Fibroblast of skin of left quadriceps (primary cell): ENCODE measurements at regions not wholly inside any gene's neighbourhood (a gene's known extent, or its start where the extent isn't known, plus 50 kb on each side); places are given as distances from the start of the nearest gene placed in this dataset.
"Not testable (repeated sequence)": the region's sequence is repeated elsewhere in the genome, so short reads cannot be mapped to it uniquely, and the experiment has no call there.

Source experiments
- DNase-seq, 2 experiments: peaks; one replicate each; pipeline ENCODE4 v3.0.0-alpha.2; 2013; ENCODE audit warnings: low read depth in 2 of 2

DNA sequence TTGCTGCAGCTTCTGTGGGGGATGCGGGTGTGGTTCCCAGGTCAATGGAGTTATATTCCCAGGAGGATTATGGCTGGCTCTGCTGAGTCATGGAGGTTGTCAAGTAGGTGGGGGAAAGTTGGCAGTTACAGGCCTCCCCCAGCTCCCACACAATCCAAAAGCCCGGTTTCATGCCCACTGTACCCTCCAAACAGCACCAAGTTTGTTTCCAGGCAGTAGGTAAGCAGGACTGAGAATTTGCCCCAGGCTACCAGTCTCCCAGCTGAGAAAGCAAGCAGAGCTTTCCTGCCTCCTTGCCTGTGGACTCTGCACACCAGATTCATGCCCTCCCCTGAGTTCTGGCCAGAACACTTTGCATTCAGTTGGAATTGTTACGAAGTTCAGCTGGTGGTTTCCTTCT lies 578.2 kb downstream of the MEI4 start:
- no peak for DNase-seq

DNA sequence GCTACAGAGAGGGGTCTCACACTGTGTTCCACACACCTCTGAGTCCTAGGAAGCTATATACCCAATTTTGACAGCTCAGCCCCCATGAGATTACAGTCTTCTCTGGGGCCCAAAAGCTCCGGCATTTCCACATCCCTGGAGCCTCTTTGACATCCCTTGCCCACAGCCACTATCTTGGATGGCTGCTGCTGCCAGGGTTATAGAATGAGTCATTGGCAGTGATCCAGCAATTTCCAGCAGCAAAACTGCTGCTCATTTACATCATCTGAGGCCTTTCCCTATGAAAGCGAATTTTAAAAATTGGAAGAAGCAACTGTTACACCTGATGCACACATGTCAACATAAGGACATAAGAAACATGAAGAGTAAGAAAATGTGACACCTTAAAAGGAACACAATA lies 590.7 kb downstream of the MEI4 start:
- DNase-seq: peak in 1 of 2 experiments; percentile 15

DNA sequence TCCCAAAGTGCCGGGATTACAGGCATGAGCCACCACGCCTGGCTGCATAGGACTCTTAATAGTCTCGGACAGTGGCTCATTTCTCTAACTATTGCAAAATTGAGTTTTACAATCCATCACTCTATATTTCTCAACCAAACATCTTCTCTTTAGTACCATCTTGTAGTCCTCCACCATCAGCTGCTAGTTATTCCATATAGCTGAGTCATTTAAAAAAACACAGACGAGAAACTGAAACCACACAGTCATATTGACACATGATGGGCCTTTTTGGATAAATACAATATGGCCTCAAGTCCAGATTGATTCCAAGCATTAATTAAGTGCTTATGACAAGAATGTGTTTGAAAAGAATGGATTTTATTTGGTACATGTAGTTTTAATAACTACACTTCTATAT lies 599.1 kb downstream of the MEI4 start:
- DNase-seq: peak in 1 of 2 experiments; percentile 18

DNA sequence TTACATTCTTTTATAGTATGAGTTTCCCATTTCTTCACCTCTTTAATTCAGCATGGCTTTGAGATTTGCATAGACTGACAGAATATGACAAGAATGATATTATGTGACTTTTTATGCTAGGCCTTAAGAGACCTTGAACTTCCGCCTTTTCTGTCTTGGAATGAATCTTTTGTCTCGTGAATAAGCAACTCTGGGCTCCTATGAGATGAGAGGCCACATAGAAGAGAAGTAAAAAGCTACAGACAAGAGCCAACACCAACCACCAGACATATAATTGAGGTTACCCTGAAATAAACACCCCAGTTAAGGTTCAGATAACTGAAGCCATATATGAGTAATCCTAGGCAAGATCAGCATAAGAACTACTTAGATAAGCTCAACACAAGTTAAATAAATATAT lies 600.8 kb downstream of the MEI4 start:
- no peak for DNase-seq

DNA sequence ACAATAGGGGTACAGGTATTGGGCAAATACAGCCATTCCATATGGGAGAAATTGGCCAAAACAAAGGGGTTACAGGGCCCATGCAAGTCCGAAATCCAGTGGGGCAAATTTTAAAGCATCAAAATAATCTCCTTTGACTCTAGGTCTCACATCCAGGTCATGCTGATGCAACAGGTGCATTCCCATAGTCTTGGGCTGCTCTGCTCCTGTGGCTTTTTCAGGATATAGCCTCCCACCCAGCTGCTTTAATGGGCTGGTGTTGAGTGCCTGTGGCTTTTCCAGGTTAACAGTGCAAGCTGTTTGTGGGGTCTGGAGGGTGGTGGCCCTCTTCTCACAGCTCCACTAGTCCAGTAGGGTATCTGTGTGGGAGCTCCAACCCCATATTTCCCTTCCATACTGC lies 607.1 kb downstream of the MEI4 start:
- DNase-seq: no peak

DNA sequence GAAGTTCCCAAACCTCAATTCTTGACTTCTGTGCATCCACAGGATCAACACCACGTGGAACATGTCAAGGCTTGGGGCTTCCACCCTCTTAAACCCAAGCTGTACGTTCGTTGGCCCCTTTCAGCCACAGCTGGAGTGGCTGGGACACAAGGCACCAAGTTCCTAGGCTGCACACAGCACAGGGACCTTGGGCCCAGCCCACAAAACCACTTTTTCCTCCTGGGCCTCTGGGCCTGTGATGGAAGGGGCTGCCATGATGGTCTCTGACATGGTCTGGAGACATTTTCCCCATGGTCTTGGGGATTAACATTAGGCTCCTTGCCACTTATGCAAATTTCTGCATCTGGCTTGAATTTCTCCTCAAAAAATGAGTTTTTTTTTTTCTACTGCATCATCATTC lies 606.9 kb upstream of the IRAK1BP1 start:
- not testable (repeated sequence) for DNase-seq

DNA sequence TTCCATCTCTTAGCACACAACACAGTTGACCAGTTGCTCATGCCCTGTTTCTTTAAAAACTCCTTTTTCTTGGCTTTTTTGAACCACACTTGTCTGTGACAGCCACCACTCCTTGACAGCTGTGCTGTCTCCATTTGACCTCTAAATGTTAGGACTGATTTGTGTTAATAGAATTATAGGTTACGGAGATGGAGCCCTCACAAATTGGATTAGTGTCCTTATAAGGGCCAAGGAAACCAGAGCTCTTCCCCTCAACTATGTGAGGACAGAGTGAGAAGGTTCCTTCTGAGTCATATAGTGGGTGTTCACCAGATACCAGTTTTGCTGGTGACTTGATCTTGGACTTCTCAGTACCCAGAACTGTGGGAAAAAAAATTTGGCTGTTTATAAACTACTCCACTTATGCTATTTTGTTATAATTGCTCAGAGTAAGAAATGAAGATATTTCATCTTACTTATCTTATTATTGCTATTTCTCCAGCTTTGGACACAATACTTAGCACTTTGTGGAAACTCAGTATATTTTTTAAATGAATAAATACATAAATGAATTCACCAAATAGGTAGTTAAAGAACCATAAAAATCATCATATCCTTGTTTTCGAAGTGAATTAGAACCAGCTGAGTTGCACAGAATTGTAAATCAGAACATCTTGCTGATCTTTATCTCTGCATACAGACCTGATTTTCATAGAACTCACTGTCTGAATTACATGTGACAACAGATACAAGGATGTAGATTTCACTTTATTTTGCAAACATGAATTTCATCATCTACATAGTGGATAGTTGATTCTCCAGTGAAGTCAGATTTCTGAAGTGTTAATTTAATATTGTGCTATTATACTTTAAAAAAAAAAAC lies 598.5 kb upstream of the IRAK1BP1 start:
- DNase-seq: no peak

DNA sequence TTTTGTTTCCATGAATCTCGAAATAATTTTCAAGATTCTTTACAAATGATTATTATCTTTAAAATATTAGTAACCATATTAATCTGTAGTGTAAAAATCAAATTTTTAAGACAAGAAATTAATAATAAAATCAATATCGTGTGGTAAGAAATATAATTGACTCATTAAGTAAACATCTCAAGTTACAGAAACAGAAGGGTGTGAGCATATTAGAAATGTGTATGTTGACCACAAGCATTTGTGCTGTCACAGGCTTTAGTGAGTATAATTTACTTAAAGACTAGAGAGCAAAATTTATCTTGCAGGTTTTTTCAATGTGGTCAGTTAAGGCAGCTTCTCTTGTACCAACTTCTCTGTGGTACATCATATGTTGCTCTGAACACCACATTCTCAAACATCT lies 566.5 kb upstream of the IRAK1BP1 start:
- no peak for DNase-seq

DNA sequence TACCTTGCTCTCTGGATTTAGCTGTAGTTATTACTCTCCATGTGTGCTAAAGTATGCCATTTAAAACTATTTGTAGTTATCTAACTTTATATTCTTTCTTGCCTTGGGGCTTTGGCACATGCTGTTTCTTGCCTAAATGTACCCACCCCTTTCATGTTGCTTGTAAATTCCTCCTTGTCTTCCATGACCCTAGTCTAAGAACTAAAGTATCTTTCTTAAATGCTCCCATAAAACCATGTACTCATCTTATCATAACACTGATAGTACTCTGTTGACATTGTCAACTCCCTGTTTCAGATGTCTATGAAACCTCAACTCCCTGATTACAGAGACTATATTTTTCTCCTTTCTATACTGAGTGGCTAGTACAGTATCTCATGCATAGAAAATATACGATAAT lies 564.9 kb upstream of the IRAK1BP1 start:
- DNase-seq: no peak

DNA sequence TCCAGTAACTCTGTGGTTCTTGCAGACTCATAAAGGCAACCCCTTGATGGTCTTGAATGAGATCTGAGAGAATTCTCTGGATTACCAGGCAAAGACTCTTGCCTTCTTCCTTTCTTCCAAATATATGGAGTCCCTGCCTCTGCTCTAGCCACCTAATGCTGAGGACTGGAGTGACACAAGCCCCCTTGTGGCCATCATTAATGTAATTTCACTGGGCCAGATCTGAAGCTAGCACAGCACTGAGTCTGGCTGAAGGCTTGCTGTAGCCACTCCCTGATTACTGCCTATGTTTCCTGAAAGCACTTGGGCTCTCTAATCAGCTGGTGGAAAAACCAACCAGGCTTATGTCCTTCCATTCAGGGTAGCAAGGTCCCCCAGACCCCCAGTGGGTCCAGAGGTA lies 559.3 kb upstream of the IRAK1BP1 start:
- DNase-seq: no peak

DNA sequence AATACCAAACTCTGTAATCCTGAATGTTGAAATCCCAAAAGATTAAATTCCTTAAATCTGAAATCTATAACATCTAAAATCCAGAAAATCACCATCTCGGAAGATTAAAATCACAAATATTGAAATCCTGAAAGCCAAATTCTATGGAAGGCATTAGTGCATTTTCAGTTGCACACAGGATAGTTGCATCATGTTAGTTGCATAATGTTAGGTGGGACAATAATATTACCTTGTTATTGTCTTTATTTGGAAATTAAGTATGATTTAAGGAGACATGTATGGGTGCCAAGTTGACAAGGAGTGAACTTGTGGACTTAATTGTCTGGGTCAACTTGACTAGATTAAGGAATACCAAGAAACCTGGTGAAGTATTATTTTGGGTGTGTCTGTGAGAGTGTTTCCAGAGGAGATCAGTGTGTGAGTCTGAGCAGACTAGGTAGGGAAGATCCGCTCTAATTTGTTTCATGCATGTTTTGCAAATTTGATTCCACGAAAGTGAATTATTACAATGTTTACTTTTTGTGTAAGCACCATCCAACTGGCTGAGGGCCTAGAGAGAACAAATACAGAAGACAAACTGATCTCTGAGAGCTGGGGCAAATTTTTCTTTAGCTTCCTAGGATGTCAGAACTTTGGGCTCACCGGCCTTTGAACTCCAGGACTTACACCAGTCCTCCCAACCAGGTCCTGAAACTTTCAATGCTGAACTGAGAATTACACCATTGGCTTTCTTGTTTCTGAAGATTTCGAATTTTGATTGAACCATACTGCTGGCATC lies 545.1 kb upstream of the IRAK1BP1 start:
- no peak for DNase-seq

DNA sequence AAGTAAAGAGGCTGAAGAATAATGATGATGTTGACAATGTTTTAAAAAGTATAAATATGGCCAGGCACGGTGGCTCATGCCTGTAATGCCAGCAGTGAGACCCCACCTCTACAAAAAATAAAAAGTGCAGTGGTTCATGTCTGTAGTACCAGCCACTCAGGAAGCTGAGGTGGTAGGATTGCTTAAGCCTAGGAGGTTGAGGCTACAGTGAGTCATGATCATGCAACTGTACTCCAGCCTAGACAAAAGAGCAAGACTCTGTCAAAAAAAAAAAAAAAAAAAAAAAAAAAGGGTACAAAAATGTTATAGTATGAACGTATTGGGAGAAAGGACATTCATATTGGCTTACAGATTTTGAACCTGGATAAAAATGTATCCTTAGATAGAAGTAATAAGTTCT lies 543.1 kb upstream of the IRAK1BP1 start:
- no peak for DNase-seq

DNA sequence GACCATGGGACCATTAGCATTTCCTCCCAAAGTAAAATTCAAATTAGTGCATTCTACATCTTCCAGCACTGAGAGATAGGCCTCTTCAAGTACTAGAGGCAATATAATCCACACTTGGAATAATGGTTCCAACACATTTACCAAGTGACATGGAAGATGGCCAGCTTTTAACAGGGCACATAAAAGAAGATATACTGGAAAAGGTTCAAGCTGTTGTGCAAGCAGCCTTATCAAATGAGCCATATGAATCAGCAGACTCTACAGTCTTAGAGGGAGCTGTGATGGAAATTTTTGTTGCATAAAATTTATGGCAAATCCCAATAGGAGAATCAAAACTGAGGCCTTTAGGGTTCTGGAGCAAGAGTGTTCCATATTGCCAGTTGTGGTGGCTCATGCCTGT lies 526.6 kb upstream of the IRAK1BP1 start:
- no peak for DNase-seq

DNA sequence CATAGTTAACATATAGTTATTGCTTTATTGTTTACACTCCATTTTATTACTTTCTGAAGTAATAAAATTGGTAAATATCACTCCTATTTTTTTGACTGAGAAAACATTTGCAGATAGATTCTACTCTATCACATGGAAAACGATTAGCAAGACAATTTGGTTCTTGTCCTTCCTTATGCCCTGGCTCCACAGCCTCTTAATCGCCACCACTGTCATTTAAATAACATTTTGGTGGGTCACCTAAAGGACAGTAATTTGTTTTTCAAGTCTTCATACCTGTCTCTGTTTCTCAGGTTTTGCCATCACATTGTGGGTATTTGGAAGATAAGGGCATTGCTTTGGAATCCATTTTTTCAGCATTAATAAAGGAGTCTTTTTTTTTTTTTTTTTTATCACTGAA lies 521.5 kb upstream of the IRAK1BP1 start:
- no peak for DNase-seq

DNA sequence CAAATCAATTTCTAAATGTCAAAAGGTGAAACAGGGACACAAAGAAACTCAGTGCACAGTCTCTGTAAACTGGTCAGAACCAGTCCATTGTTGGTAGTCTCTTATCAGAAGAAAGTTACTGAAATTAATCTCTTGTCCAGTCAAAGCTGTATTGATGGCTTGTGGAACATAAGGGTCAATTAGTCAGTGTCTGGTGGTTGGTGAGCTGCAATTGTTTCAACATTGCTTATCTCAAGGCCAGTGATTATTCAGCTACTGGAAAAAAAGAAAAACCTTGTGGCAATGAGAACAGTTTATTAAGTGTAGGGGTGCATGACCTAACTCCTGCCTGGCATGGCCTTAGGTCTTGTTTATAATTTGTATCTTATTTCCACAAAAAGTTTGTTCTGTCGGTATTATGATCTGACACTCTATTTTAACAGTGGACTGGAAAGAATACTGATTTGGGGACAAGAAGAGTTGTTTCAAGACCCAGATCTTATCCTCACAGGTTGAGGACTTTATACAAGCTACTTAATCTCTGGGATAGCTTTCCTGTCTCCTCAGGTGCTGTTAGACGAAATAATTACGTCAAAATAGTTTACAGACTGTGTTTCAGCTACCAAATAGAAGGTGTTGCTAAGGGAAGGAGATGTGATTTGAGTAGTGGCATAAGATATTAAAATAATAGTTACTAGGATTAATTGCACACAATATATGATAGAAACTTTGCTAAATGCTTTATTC lies 520.0 kb upstream of the IRAK1BP1 start:
- DNase-seq: no peak

DNA sequence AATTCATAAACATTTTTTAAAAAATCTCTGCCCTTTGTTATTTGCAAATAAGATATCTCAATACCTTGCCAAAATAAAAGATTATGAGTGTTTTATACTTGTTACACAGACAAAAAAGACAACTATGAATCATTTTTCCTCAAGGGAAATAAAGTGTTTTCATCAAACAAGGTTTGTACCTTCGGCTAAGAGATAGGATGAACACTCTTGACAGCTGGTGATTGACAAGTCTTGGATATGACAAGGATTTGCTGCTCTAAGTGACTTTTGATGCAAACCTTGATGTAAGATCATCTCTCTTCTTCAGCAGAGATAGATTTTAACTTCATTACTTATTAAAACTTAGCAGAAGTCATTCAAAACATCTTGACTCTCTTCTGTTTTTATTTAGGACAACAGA lies 514.3 kb upstream of the IRAK1BP1 start:
- DNase-seq: no peak

DNA sequence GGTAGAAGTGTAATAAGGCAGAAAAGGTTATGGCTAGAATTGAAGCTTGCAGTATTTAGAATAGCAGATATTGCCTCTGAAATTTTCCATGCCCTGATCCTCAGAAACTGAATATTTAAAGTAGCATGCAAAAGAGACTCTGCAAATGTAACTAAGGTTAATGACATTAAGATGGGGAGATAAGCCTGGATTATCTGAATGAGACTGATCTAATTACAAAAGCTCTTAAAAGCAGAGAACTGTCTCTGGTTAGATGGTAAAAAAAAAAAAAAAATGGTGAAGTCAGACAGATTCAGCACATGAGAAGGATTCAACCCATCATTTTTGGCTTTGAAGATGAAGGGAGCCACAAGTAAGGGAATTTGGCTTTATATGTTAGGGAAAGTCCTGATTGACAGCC lies 503.7 kb upstream of the IRAK1BP1 start:
- DNase-seq: no peak

DNA sequence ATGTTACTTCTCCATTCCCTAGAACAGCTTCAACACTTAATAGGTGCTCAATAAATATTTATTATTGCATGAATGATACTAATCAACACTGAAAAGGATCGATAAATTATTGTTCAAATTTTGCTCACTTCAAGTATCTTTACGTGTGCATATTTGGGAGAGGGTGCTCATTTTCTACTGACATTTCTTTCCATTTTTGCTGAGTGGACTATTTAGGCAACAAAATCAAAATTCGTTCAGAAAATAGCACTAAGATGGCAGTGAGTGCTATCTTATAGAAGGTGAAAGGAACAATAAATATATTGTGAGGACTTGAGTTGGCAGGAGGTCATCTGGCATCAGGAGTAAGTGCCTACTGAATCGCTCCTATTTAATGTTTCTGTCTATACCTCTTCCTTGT lies 501.9 kb upstream of the IRAK1BP1 start:
- DNase-seq: no peak

DNA sequence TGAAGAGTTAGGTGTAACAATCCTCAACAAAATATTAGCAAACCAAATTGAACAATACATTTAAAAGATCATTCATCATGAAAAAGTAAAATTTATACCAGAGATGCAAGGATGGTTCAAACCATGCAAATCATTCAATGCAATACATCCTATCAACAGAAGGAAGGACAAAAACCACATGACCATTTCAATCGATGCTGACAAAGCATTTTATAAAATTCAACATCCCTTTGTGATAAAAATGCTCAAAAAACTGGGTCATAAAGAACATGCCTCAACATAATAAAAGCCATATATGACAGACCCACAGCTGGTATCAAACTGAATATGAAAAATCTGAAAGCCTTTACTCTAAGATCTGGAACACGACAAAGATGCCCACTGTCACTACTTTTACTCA lies 490.3 kb upstream of the IRAK1BP1 start:
- no peak for DNase-seq

DNA sequence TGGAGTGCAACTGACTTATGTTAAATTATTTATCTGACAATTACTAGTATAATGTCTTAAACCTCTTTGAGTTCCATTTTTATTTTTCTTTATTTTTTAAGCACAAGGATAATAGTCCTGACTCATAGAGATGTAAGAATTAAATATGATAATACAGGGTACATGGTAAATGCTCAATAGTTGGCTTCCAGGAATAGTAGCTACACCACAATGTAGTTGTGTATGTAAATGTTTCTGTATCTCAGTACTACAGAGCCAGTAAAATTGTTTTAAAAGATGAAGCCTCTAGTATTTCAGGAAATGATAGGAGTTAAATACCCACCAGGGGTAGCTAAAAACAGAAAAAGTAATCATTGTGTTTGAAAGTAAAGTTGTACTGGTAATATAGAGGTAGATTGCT lies 487.4 kb upstream of the IRAK1BP1 start:
- DNase-seq: no peak

DNA sequence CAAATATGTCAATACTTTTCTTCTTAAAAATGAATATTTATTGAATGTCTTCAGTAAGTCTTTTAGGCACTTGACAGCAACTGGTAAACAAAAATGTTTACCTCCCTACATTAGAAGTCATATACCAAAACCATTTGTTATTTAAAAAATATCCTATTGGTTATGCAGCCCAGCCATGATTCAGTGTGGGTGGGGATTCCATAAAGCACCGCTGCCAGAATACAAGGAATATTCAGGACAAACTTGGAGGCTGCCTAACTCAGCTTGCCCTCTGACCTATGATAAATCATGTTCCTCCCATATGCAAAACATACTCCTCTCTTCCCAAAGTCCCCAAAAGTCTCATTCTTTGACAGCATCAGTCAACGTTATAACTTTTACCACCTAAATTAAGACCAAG lies 486.8 kb upstream of the IRAK1BP1 start:
- DNase-seq: no peak

DNA sequence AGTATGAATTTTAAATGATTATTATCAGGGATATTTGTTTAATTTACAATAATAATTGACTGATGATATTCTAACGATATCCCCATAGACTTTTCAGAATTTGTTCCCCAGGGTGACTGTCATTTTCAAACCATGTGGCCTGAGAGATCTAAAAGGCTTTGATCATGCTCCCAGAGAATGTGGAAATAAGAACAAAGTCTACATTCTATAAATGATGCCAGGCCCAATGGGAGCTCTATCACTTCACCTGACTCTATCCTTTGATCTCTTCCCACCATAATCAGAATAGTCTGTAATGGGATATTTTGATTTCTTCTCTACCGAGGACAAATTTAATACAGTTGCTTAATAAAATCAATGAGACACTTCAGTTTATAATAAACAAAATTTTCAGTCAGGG lies 483.4 kb upstream of the IRAK1BP1 start:
- no peak for DNase-seq

DNA sequence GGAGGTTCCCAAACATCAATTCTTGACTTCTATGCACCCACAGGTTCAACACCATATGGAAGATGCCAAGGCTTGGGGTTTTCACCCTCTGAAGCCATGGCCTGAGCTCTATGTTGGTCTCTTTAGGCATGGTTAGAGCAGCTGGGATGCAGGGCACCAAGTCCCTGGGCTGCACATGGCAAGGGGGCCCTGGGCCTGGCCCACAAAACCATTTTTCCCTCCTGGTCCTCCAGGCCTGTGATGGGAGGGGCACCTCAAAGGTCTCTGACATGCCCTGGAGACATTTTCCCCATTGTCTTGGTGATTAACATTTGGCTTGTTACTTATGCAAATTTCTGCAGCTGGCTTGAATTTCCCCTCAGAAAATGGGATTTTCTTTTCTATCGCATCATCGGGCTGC lies 480.5 kb upstream of the IRAK1BP1 start:
- not testable (repeated sequence) for DNase-seq
